NCI-H2171 (cell line): ENCODE measurements at regions not wholly inside any gene's neighbourhood (a gene's known extent, or its start where the extent isn't known, plus 50 kb on each side); places are given as distances from the start of the nearest gene placed in this dataset.

Source experiments
- DNase-seq: peaks from one replicate; lab custom pipeline; 2025; lab: John Stamatoyannopoulos, UW

DNA sequence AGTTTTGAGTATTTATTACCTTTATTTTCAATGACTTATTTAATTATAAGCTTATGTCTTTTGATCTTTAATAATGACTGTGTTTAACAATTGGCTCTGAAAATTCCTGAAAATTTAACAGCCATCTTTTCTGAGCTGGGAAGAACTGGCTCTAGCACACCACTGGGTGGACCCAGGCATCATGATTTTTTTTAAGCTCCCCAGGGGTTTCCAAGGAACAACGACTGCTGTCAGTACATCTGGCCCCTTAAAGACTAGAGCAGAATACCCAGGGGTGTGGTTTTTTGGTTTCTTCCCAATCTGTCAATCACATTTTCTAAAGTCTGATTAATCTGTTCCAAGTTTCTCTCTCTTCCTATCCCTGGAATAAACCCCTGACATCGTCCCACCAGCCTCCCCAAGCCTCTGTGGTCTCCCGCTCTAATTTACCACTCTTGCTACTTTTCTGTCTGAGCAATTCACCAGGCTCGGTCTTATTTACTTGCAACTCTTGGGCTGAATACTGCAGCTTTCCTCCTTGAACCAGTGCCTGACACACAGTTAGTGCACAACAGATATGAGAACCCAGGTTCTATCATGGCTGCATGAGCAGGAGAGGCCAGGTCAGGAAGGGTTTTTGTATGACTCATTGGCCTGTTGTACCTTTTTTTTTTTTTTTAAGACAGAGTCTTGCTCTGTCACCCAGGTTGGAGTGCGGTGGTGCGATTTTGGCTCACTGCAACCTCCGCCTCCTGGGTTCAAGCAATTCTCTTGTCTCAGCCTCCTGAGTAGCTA lies 321.9 kb downstream of the ZSWIM6 start:
- DNase-seq, result peak; percentile 65

DNA sequence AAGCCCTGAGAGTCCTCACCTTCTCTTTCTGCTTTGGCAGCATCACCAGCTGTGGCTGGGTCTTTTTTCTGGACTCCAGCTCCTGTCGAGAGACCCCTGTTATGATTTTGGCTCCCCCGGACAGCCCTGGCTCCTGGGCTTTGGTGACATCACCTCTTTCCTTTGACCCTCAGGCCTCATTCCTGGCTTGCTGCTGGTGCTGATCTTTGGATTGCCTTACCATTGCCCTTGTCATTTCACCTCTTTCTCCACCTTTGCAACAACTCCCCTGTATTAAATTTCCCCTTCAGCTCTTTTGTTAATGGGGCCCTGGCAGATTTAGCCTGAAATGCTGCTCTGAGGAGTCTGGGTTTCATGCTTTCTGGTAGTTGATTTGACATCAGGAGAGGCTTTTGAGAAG lies 322.8 kb downstream of the ZSWIM6 start:
- no peak for DNase-seq

DNA sequence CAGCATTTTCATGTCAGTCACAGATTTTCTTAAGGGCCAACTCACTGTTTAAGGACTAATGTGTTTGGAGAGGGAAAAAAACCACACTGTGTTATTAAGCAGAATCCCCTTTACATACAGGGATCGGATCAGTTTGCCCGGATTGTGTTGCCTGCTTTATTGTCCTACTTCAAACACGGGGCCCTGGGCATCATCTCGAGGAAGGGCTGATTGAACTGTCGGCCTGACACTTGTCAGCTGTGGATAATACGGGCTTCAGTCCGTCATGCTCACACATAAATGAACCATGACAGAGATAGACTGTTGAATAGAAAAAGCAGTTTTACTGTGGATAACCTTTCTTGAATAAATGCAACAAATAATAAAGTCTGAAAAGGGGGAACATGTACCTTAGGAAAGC lies 325.0 kb downstream of the ZSWIM6 start:
- no peak for DNase-seq

DNA sequence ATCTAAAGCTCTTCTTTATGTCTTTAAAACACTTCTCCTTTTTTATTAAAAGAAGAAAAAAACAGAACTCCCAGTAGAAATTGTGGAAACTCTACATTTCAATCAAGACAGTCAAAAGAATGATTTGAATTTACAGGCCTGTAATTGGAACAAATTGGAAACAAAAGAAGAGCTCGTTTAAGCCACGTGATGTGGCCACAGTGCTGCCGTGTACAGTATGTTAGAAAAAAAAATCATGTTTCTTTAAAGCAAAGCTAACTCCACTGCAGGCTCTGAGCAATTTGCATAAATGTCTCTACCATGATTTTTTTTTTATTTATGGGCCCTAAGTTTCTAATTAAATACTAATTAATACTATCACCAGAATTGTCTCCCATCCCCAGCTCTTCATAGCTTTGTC lies 325.6 kb downstream of the ZSWIM6 start:
- DNase-seq, result no peak

GRCh38 chr5:61658592-61659008 lies 326.5 kb downstream of the ZSWIM6 start:
- peak; percentile 53 for DNase-seq

DNA sequence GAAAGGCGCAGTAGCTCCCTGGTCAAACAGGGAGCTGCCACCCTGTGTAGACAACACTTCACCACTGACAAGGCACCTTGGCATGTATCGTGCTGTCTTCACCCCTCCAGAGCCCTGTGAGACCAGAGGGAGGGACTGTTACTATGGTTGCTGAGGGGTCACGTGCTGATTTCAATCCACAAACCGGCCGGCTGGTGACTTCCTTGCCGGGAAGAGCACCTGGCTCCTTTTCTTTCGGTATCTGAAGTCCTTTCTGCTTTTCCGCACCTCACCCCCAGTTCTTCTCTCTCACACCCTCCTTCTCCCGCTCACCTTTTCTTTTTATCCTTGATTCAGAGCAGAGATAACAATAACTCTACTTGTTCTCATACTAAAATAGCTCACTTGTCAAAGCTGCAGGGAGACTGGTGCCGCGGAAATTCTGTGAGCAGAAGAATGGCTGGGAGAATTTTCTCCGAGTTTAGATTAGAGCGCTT lies 327.2 kb downstream of the ZSWIM6 start:
- no peak for DNase-seq

DNA sequence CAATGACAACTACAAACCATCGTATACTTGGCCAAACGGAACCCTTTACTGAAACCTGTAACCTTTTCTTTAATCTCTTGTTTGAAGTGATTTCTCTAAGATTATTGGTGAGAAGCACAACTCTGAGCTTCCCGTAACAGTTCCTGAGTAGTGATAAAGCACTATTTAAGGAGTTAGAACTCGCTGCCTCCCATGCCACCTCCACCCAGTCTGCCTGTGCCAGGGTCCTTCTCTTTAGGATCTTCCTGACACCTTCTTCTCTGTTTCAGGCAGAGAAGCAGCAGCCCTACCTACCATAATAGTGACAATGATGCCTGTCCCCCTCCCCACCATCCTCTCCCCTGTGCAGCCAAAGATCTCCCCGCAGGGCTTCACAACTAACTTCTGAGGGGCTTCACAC lies 330.6 kb downstream of the ZSWIM6 start:
- no peak for DNase-seq

DNA sequence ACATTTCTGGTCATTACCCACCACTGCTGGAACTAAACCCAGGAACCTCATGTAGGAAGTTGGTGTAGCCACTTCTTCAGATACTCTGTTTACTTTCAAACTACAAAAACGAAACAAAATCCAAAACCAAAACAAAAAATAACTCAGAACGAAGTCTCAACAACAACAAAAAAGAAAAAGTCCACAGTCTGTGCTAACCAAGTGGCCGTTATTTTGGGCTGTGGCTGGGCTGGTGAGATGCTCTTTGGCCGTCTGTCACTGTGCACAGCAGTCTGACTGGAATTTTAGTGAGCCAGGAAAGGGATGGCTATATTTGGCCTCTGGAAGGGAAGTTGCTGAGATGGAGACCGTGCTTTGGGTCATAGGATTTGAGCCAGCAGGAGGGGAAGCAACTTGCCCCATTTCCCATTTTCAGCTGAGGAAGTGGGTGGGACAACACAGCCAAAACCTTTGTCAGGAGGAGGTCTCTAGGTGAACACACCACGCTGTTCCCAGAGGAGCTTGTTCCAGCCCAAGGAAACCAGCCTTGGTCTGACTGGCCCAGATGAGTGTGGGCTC lies 334.1 kb downstream of the ZSWIM6 start:
- no peak for DNase-seq

DNA sequence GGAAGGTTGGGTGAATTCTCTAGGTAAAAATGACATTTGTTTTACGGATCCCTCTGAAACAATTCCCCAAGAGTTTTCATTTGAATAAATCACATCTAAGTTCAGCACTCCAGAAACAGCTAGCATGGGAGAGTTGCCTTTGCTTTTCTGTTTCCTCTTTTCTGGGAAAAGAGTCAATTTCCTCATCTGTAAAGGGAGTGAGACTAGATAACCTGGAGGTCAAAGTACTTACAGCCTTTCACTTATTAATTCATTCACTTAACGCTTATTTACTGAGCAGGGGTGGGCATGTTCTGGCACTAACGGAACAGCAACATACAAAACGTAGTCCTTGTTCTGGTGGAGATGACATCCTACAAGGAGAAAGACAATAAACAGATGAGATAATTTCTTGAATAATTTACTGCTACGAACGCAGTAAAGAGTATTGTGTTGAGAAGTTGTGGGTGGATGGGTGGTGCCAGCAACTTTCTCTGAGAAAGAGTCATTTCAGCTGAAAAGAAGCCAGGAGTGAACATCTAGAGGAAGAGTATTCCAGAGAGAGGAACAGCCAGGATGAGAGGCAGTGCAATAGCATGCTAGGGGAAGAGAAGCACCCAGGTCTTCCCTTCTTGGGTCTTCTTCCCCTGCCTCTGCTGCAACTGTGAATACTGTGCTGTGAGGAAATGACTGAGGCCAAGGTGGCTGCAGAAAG lies 335.6 kb downstream of the ZSWIM6 start:
- no peak for DNase-seq

DNA sequence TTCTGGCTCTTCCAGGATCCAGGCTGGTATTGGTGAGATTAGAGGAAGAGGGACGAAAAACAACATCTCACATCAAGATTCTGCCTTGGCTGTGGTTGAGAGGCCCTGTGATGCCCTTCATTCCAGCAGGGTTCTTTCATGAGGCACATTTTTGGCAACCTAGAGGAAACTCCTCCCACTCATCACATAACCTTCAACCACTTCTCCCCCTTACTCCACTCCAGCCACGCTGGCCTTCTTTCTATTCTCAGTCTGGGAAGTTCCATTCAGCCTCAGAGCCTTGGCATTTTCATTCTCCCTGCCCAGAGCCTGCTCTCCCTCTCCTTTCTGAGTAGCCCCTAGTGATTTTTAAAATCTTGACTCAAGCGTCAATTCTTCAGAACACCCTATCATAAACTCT lies 337.5 kb downstream of the ZSWIM6 start:
- DNase-seq, result no peak

- no peak for DNase-seq
Observed at GRCh38 chr5:61670941-61671340, 338.9 kb downstream of the ZSWIM6 start.

GRCh38 chr5:61673007-61673735 lies 341.1 kb downstream of the ZSWIM6 start:
- no peak for DNase-seq

DNA sequence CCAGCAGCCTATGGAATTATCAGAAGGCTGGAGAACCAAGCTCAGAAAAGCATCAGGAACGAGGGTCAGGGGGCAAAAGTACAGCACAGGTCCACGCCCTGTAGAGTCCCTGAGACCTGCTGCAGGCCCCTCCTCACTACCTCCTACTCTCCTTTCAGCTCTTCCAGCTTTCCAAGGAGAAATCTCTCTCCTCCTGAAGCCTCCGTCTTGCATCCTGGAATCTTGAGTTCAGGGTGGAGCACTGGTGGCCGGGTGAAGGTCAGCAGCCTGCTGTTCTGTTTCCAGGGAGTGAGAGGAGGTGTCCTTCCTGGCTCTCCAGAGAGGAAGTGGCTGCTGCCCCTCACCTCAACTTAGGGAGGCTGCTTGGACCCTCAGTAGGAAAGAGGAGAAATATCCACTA lies 342.3 kb downstream of the ZSWIM6 start:
- DNase-seq, result no peak

- no peak for DNase-seq
Observed at GRCh38 chr5:61675015-61675692, 343.1 kb downstream of the ZSWIM6 start.

GRCh38 chr5:61677220-61677619 lies 345.2 kb downstream of the ZSWIM6 start:
- DNase-seq, result no peak

DNA sequence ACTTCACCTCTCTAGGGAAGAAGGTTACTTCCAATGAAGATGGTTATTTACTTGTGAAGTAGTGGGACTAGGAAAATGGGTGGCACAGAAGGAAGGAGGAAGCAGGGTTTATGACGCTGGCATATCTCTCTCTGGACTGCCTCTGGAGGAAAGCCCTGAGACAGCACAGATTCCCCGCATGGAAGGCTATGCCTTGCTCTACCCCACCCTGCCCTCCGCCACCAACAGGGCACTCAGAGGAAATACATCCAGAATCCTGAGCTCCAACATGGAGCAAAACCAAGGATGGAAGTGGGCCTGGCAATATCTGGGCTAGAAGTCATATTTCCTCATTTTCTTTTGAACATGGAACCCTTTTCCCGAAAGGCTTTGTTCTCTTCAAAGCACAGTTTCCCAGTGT lies 346.9 kb downstream of the ZSWIM6 start:
- no peak for DNase-seq

- DNase-seq, result no peak
Observed at GRCh38 chr5:61679562-61679961, 347.5 kb downstream of the ZSWIM6 start.

DNA sequence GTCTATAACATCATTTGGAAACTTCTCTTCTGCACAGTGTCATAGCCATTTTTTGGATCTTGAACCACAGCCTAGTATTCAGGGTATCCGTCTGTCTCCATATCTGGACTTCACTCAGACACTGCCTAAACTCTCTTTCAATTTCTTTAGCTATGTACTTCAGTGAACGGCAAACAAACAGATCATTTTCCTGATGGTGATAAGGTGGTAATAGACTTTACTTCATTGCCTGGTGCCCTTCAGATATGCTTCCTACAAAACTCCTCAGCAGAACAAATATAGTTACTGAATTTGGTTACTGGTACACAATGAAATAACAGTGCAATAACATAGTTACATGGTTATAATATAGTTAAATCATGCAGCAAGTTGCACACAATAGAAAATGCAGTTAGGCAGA lies 348.2 kb downstream of the ZSWIM6 start:
- no peak for DNase-seq

- DNase-seq, result no peak
Observed at GRCh38 chr5:61683148-61683547, 351.1 kb downstream of the ZSWIM6 start.

DNA sequence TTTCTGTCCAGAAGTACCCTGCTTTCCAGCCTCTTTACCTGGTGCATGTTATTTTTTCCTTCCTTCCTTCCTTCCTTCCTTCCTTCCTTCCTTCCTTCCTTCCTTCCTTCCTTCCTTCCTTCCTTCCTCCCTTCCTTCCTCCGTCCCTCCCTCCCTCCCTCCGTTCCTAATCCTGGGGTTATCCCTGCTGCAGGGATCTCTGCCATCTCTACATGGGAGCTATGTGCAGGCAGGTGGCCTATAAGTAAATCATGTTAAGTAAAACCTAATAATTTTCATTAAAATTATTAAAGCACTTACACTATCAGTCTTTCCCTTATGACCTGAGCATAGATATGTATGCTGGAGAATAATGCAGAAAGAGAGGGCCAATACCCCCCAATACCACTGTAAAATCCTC lies 351.9 kb downstream of the ZSWIM6 start:
- no peak for DNase-seq

- DNase-seq, result no peak
Observed at GRCh38 chr5:61686491-61687257, 354.6 kb downstream of the ZSWIM6 start.
